Natural killer cell treated with Interleukin-12 subunit alpha and Interleukin-12 subunit beta and Interleukin-15 and Interleukin-18, amount 100 ng/mL, for 72 hours (primary cell): ENCODE measurements at regions not wholly inside any gene's neighbourhood (a gene's known extent, or its start where the extent isn't known, plus 50 kb on each side); places are given as distances from the start of the nearest gene placed in this dataset.
"Not testable (repeated sequence)": the region's sequence is repeated elsewhere in the genome, so short reads cannot be mapped to it uniquely, and the experiment has no call there.

Experiments used
- ATAC-seq, 2 donors: fragments of 150-1000 bp; cut with Tn5 transposase in 1 of 2; sonication (Bioruptor Pico), chemical (Tn5 transposase) in 1 of 2; 2 replicates each; pipeline ENCODE4 v1.10.0; 2021
- DNase-seq: peaks from one replicate; pipeline ENCODE4 v3.0.0; 2022; ENCODE audit warnings: low spot score
- H3K27ac Mint-ChIP-seq, 2 donors: 1 replicate in 1 of 2; 2 replicates in 1 of 2; pipeline ENCODE4 v1.8.0; 2022; ENCODE audit warnings: mixed read lengths in 2 of 2, mild to moderate bottlenecking in 1 of 2, moderate library complexity in 1 of 2
- H3K27me3 Mint-ChIP-seq, 2 donors: 1 replicate in 1 of 2; 2 replicates in 1 of 2; pipeline ENCODE4 v1.8.0; 2022; ENCODE audit warnings: mixed read lengths in 2 of 2
- H3K36me3 Mint-ChIP-seq: one replicate; pipeline ENCODE4 v1.8.0; 2022; ENCODE audit warnings: mixed read lengths
- H3K4me1 Mint-ChIP-seq, 2 donors: 1 replicate in 1 of 2; 2 replicates in 1 of 2; pipeline ENCODE4 v1.8.0; 2022; ENCODE audit warnings: low read depth in 2 of 2, mixed read lengths in 2 of 2, mild to moderate bottlenecking in 1 of 2
- H3K4me3 Mint-ChIP-seq: one replicate; pipeline ENCODE4 v1.8.0; 2022; ENCODE audit warnings: mixed read lengths
- H3K9me3 Mint-ChIP-seq: 2 replicates; pipeline ENCODE4 v1.8.0; 2022; ENCODE audit warnings: mixed read lengths

GRCh38 chr7:106562711-106563366, 98.1 kb downstream of the CCDC71L start:
- Mint-ChIP-seq H3K36me3 (peaks cover 9% of the 10 kb centered on the region), H3K27me3 (peaks cover 24 to 42% of the 10 kb centered on the region in 2 donors), H3K4me3 (no peak overlapping the region), H3K4me1 (peaks cover 0 to 10% of the 10 kb centered on the region in 2 donors), H3K9me3 (peaks cover 3% of the 10 kb centered on the region), H3K27ac (no peak overlapping the region)
- DNase-seq (no peak), ATAC-seq (no peak)

- H3K9me3 Mint-ChIP-seq: peaks cover 7% of the 10 kb centered on the region
- H3K4me1 Mint-ChIP-seq: peaks cover 0 to 10% of the 10 kb centered on the region in 2 donors
- peak in 1 of 2 donors; percentile 88 for ATAC-seq
- no peak for DNase-seq
- H3K4me3 Mint-ChIP-seq: no peak overlapping the region
- peaks cover 16% of the 10 kb centered on the region for H3K36me3 Mint-ChIP-seq
- H3K27me3 Mint-ChIP-seq: peaks cover 27 to 44% of the 10 kb centered on the region in 2 donors
- no peak overlapping the region for H3K27ac Mint-ChIP-seq
Observed at GRCh38 chr7:106561666-106562411, 99.1 kb downstream of the CCDC71L start.

GRCh38 chr7:106561151-106561550, 99.8 kb downstream of the CCDC71L start:
- Mint-ChIP-seq H3K27me3 (peaks cover 23 to 45% of the 10 kb centered on the region in 2 donors), H3K27ac (no peak overlapping the region), H3K4me1 (peaks cover 0 to 10% of the 10 kb centered on the region in 2 donors), H3K9me3 (peaks cover 7% of the 10 kb centered on the region), H3K4me3 (no peak overlapping the region), H3K36me3 (peaks cover 21% of the 10 kb centered on the region)
- ATAC-seq: peak in 1 of 2 donors; percentile 57
- DNase-seq: no peak

- peaks cover 0 to 10% of the 10 kb centered on the region in 2 donors for H3K4me1 Mint-ChIP-seq
- ATAC-seq: no peak
- peaks cover 7% of the 10 kb centered on the region for H3K9me3 Mint-ChIP-seq
- peaks cover 26% of the 10 kb centered on the region for H3K36me3 Mint-ChIP-seq
- H3K27me3 Mint-ChIP-seq: peaks cover 23 to 48% of the 10 kb centered on the region in 2 donors
- no peak overlapping the region for H3K4me3 Mint-ChIP-seq
- DNase-seq: no peak
- no peak overlapping the region for H3K27ac Mint-ChIP-seq
Observed at GRCh38 chr7:106560482-106560881, 100.5 kb downstream of the CCDC71L start.

GRCh38 chr7:106556244-106556643, 104.7 kb downstream of the CCDC71L start:
- not testable (repeated sequence) for DNase-seq, H3K27ac Mint-ChIP-seq, H3K9me3 Mint-ChIP-seq, ATAC-seq, H3K4me3 Mint-ChIP-seq
- peaks cover 22 to 36% of the 10 kb centered on the region in 2 donors for H3K27me3 Mint-ChIP-seq
- H3K4me1 Mint-ChIP-seq: peaks cover 0 to 10% of the 10 kb centered on the region in 2 donors
- H3K36me3 Mint-ChIP-seq: peaks cover 29% of the 10 kb centered on the region

- DNase-seq, H3K9me3 Mint-ChIP-seq, H3K4me3 Mint-ChIP-seq, ATAC-seq, H3K27ac Mint-ChIP-seq, H3K4me1 Mint-ChIP-seq: not testable (repeated sequence)
- H3K36me3 Mint-ChIP-seq: peaks cover 29% of the 10 kb centered on the region
- H3K27me3 Mint-ChIP-seq: peaks cover 24 to 46% of the 10 kb centered on the region in 2 donors
Observed at GRCh38 chr7:106554623-106555022, 106.3 kb downstream of the CCDC71L start.

- peaks cover 15 to 40% of the 10 kb centered on the region in 2 donors for H3K27me3 Mint-ChIP-seq
- H3K4me3 Mint-ChIP-seq: no peak overlapping the region
- ATAC-seq (no peak), DNase-seq (no peak)
- H3K27ac Mint-ChIP-seq: no peak overlapping the region
- H3K36me3 Mint-ChIP-seq: peaks cover 20% of the 10 kb centered on the region
- H3K9me3 Mint-ChIP-seq: peaks cover 10% of the 10 kb centered on the region
- no peaks in the 10 kb centered on the region for H3K4me1 Mint-ChIP-seq
Observed at GRCh38 chr7:106553446-106553836, 107.5 kb downstream of the CCDC71L start.

GRCh38 chr7:106552645-106553445, 108.1 kb downstream of the CCDC71L start:
- H3K4me3 Mint-ChIP-seq: no peak overlapping the region
- H3K27me3 Mint-ChIP-seq: peaks cover 13 to 34% of the 10 kb centered on the region in 2 donors
- H3K9me3 Mint-ChIP-seq: peaks cover 7% of the 10 kb centered on the region
- DNase-seq (no peak), ATAC-seq (no peak)
- H3K4me1 Mint-ChIP-seq: no peaks in the 10 kb centered on the region
- H3K36me3 Mint-ChIP-seq: peaks cover 20% of the 10 kb centered on the region
- H3K27ac Mint-ChIP-seq: no peak overlapping the region

GRCh38 chr7:106551936-106552335, 109.0 kb downstream of the CCDC71L start:
- Mint-ChIP-seq H3K4me3 (no peak overlapping the region), H3K4me1 (no peaks in the 10 kb centered on the region), H3K27me3 (peaks cover 6 to 25% of the 10 kb centered on the region in 2 donors), H3K27ac (no peak overlapping the region), H3K9me3 (peaks cover 2% of the 10 kb centered on the region), H3K36me3 (peaks cover 13% of the 10 kb centered on the region)
- DNase-seq: no peak
- ATAC-seq: no peak

- ATAC-seq: no peak
- H3K27ac Mint-ChIP-seq: no peak overlapping the region
- H3K9me3 Mint-ChIP-seq: peaks cover 2% of the 10 kb centered on the region
- no peaks in the 10 kb centered on the region for H3K36me3 Mint-ChIP-seq
- peaks cover 6 to 14% of the 10 kb centered on the region in 2 donors for H3K27me3 Mint-ChIP-seq
- DNase-seq: no peak
- H3K4me3 Mint-ChIP-seq: no peak overlapping the region
- H3K4me1 Mint-ChIP-seq: peaks cover 0 to 4% of the 10 kb centered on the region in 2 donors
Observed at GRCh38 chr7:106548491-106548890, 112.5 kb downstream of the CCDC71L start.

GRCh38 chr7:106545275-106545674, 115.7 kb downstream of the CCDC71L start:
- H3K27me3 Mint-ChIP-seq: peaks cover 6 to 10% of the 10 kb centered on the region in 2 donors
- H3K4me3 Mint-ChIP-seq: peak overlapping the region; percentile 17
- H3K9me3 Mint-ChIP-seq: no peaks in the 10 kb centered on the region
- DNase-seq: no peak
- peaks cover 6 to 8% of the 10 kb centered on the region in 2 donors for H3K4me1 Mint-ChIP-seq
- H3K27ac Mint-ChIP-seq: no peak overlapping the region
- peak in 1 of 2 donors; percentile 44 for ATAC-seq
- H3K36me3 Mint-ChIP-seq: no peaks in the 10 kb centered on the region

GRCh38 chr7:106543221-106543757, 117.7 kb downstream of the CCDC71L start:
- H3K4me3 Mint-ChIP-seq: no peak overlapping the region
- no peaks in the 10 kb centered on the region for H3K9me3 Mint-ChIP-seq
- H3K27me3 Mint-ChIP-seq: peaks cover 0 to 7% of the 10 kb centered on the region in 2 donors
- H3K4me1 Mint-ChIP-seq: peaks cover 6 to 8% of the 10 kb centered on the region in 2 donors
- DNase-seq (no peak), ATAC-seq (no peak)
- no peak overlapping the region for H3K27ac Mint-ChIP-seq
- no peaks in the 10 kb centered on the region for H3K36me3 Mint-ChIP-seq

GRCh38 chr7:106542550-106543220, 118.3 kb downstream of the CCDC71L start:
- DNase-seq: no peak
- H3K27me3 Mint-ChIP-seq: peaks cover 0 to 7% of the 10 kb centered on the region in 2 donors
- no peaks in the 10 kb centered on the region for H3K36me3 Mint-ChIP-seq
- H3K4me3 Mint-ChIP-seq: no peak overlapping the region
- no peaks in the 10 kb centered on the region for H3K9me3 Mint-ChIP-seq
- H3K4me1 Mint-ChIP-seq: peaks cover 6 to 8% of the 10 kb centered on the region in 2 donors
- peak; percentile 53 to 59 for ATAC-seq
- H3K27ac Mint-ChIP-seq: no peak overlapping the region
